HG02759 (cell line): ENCODE measurements at regions not wholly inside any gene's neighbourhood (a gene's known extent, or its start where the extent isn't known, plus 50 kb on each side); places are given as distances from the start of the nearest gene placed in this dataset.
A peak's percentile ranks its signal among the peaks of the same experiment; 100 is the strongest.
"Not testable (repeated sequence)": the region's sequence is repeated elsewhere in the genome, so short reads cannot be mapped to it uniquely, and the experiment has no call there.

Experiments
- ATAC-seq: cut with Tn5 transposase; IDR thresholded peaks from one replicate; pipeline ENCODE4 v1.9.1; 2021; ENCODE audit warnings: mild to moderate bottlenecking, moderate library complexity; ENCODE audit not compliant: unreplicated experiment

DNA sequence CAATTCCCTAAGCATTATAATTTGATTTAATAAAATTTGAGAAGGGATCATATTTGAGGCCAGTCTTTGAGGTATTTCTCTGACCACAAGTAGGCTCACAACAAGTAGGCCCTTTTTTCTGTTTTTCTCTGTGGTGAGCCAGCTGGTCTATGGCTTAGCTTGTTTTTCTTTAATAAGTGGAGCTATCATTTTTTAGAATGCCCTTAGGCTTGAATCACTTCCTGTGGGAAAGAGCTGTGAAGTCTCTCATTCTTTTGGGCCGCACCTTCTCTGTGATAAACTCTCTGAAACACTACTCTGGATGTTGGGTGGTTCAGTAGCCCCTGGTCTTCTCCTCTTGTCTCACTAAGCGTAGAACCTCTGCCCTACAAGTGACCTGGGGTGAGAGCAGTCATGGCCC, 235.9 kb downstream of the SUCLG1 start:
- ATAC-seq = no peak

- ATAC-seq = not testable (repeated sequence)
Measured at GRCh38 chr2:84221102-84221501, 238.0 kb downstream of the SUCLG1 start.

DNA sequence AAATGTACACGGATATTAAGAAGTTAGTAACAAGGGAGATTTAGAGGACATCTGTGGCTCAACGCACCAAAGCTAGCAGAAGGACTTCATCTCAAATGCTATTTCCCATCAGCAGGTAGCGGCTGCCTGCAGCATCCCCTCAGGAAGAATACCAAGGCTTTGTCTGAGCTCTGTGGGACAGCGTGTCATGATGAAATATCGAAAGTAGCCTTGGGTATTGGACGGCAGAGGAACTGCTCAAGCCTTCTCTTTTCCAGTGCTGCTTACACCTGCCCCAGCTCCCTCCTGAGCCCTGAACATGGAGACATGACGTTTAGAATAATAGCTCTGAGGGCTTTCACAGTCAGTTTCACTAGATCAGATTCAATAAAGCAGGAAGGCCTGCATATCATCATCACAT, 241.6 kb downstream of the SUCLG1 start:
- no peak for ATAC-seq

GRCh38 chr2:84214455-84214854, 244.6 kb downstream of the SUCLG1 start:
- no peak for ATAC-seq

DNA sequence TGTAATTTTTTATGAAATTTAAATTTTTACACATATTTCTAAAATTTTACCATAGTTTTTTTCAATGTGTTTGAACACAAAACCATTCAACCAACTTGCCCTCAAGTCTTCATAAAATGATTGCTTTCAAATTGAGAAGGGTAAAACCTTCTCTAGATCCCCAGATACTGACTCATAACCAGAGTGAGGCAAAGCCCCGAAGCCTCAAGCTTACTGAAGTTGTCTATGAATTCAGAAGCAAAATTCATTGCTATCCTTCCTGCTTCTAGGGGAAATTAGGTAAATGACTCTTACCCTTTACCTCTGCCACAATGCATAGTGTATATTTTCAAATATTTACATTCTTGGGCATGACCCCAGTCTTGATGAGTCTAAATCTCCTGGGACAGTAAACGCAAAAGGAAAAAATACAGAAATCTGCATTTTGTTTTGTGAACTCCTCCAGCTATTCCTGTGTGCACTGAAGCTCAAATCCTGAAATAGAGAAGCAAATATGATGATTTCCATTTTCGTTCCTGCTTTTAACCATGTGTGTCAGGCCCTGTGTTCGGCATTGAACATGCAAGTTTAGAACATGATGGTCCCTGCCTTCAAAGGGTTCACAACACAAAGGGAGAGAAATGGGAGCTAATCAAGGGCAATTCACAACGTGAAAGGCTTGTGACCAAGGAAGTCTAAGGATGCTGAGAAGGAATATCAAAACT, 246.3 kb downstream of the SUCLG1 start:
- peak; percentile 89 for ATAC-seq

DNA sequence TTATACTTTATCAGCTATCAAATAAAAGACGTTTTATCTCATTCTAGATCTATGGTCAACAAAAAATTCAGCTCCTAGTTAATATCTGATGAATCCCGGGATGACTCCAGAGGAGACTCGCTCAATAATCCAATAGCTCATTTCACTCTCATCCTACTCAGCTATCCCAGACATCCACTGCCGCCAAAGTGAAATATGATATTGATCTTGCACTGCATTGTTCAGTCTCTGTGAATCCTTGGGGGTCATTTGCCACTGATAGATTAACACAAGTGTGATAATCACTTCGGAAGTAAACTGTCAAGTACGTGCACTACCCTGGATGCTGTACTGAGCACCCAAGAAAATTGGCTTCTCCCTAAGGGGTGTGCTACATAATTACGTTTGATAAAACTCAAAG, 249.1 kb downstream of the SUCLG1 start:
- ATAC-seq = no peak

GRCh38 chr2:84204995-84205394, 254.1 kb downstream of the SUCLG1 start:
- no peak for ATAC-seq

- no peak for ATAC-seq
Measured at GRCh38 chr2:84202166-84202565, 256.9 kb downstream of the SUCLG1 start.

GRCh38 chr2:84201158-84201557, 257.9 kb downstream of the SUCLG1 start:
- no peak for ATAC-seq

- no peak for ATAC-seq
Measured at GRCh38 chr2:84197901-84198300, 261.2 kb downstream of the SUCLG1 start.

DNA sequence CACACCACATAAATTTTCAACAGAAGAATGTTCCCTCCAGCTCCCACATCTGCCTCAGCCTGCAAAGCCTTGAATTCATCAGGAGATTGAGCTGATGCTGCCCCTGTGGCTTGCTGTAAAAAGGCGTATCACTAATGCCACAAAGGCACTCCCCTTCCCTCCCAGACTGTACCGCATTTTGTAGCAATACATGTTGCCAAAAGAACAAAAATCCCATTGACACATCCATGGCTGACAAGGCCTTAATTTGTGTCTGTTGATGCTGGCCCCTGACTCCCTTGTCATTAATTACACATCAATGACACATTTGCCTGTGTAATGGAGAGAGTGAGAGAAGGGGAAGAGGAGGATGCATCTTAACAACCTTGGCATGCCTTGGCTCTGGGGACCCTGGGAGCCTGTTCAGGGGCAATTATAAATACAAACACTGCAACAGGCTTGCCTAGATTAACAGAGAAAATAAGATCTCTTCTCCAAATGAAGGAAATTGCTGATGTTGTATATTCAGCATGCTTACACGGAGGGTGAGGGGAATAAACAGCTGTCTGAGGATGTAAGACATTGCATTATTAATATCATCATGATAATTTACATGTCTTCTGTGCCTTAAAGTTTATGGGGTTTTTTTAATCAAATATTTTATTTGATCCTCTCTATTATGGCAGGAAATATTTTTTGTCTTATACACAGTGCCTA, 264.0 kb downstream of the SUCLG1 start:
- ATAC-seq = no peak

DNA sequence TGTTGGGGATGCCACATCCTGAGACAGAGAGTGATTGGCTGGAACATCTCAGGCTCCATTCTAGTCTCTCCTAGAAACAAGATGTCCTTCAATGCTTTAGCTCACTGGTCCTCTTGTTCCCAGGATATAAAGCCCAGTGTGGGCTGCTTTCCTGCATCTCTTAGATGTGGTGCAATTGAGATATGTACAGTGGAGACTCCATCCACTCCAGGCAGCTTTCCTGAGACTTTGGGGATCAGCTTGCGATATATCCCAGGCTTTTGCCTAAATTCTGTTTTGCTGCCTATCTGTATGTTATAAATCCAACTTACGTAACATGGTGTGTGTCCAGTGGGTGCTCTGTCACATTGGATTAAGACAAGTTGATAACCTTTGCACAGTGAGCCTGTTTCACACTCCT, 264.9 kb downstream of the SUCLG1 start:
- ATAC-seq = no peak

GRCh38 chr2:84187258-84187657, 271.8 kb downstream of the SUCLG1 start:
- no peak for ATAC-seq

- ATAC-seq = no peak
Measured at GRCh38 chr2:84181927-84182326, 277.2 kb downstream of the SUCLG1 start.

DNA sequence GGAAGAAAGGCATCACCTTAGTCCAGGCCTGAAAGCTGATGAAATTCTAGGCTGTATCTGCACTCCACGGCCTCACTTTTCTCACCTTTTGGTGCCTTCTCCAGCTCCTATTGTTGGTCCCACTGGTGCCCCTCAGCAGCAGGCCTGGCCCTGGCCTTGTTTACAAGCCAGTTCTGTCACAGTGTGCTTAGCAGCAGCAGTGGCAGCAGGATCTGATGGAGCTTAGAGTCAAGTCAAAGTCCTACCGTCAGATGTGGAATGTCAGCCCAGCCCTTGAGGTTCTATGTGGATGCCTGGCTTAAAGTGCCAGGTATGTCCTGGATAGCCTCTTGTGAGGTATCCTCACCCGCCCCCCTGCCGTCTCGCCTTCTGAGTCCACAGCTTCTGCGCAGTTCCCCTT, 281.3 kb downstream of the SUCLG1 start:
- ATAC-seq = no peak

DNA sequence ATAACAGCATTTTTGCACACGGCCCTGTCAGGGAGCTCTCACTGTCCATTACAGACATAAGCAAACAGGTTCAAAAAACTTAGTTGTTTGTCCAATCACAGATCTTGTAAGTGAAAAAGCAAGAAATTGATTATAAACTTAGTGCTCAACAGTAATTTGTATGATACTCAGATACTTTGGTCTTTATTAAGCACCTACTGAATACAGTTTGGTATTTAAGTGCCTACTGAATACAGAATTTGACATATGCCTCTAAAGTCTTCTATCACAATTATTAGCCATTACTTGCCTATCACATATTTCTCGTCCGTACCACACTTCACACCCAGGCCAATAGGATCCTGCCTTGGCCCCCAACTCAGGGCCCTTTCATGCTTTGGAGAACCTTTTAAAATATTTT, 283.1 kb downstream of the SUCLG1 start:
- no peak for ATAC-seq

DNA sequence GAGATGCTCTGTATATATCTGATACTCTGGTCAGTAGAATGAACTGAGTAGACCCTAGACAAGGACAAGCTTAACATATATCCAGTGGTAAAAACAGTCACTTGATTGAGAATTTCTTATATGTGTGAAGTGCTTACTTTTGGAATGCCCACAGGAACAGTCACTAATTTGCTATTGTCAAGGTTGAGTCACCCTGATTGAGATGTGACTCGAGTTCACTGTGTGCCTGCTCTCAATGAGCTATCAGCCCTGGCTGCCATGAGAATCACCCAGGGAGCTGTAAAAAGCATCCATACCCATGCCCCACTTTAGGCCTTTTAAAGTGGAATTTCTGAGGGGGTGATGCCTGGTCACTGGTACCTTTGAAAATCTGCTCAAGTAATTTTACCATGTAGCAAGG, 283.7 kb downstream of the SUCLG1 start:
- ATAC-seq = no peak

GRCh38 chr2:84173041-84173440, 286.0 kb downstream of the SUCLG1 start:
- ATAC-seq = no peak

- ATAC-seq = no peak
Measured at GRCh38 chr2:84170979-84171378, 288.1 kb downstream of the SUCLG1 start.

DNA sequence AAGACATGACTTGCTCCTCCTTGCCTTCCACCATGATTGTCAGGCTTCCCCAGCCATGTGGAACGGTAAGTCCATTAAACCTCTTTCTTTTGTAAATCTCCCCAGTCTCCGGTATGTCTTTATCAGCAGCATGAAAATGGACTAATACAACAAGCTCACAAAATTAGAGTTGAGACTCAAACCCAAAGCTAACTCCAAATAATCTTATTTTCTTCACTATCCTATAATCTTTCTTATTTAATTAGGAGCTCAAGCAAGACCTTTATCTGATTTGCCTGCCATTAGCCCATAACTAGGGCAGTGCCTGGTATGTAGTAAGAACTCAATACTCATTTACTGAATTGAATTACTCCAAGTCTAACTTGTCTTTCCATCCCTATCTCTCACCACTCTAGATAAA, 289.2 kb downstream of the SUCLG1 start:
- ATAC-seq = no peak

GRCh38 chr2:84168552-84168951, 290.5 kb downstream of the SUCLG1 start:
- not testable (repeated sequence) for ATAC-seq

DNA sequence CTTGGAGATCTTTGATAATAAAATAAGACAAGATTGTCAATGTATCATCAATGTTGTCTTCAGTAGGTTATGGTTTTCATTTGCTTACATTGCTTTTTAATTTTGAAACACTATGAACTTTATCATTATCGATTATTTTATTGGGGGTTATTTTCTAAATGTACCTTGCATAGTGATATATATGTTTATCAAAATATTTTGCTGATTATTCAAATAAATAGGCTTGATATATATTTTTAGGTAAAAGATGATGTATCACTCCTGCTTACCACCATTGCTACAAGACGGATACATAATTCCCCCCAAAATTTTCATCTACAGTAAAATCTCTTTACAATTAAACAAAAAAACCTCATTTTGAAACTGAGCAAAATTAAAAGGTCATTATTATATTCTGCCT, 293.8 kb downstream of the SUCLG1 start:
- ATAC-seq = no peak

- ATAC-seq = no peak
Measured at GRCh38 chr2:84160453-84160852, 298.6 kb downstream of the SUCLG1 start.
